ENCODE measurements at regions not wholly inside any gene's neighbourhood (a gene's known extent, or its start where the extent isn't known, plus 50 kb on each side); places are given as distances from the start of the nearest gene placed in this dataset.

- no peak for DNase-seq (ENCODE audit: low read depth in 2 of 3, low spot score in 1 of 3)
Observed at GRCh38 chr7:79723833-79724618, 270.6 kb upstream of the MAGI2 start.

- DNase-seq (ENCODE audit: low read depth in 2 of 3, low spot score in 1 of 3) = no peak
Observed at GRCh38 chr7:79722217-79722616, 268.8 kb upstream of the MAGI2 start.

- no peak for DNase-seq (ENCODE audit: low read depth in 2 of 3, low spot score in 1 of 3)
Observed at GRCh38 chr7:79719216-79719615, 265.7 kb upstream of the MAGI2 start.

- DNase-seq (ENCODE audit: low read depth in 2 of 3, low spot score in 1 of 3) = no peak
Observed at GRCh38 chr7:79716329-79716728, 262.9 kb upstream of the MAGI2 start.

GRCh38 chr7:79714081-79714480 is 260.6 kb upstream of the MAGI2 start:
- no peak for DNase-seq (ENCODE audit: low read depth in 2 of 3, low spot score in 1 of 3)

GRCh38 chr7:79713276-79713675 is 259.8 kb upstream of the MAGI2 start:
- no peak for DNase-seq (ENCODE audit: low read depth in 2 of 3, low spot score in 1 of 3)

- DNase-seq (ENCODE audit: low read depth in 2 of 3, low spot score in 1 of 3) = no peak
Observed at GRCh38 chr7:79711660-79712059, 258.2 kb upstream of the MAGI2 start.

- no peak for DNase-seq (ENCODE audit: low read depth in 2 of 3, low spot score in 1 of 3)
Observed at GRCh38 chr7:79709574-79710409, 256.3 kb upstream of the MAGI2 start.

- DNase-seq (ENCODE audit: low read depth in 2 of 3, low spot score in 1 of 3) = no peak
Observed at GRCh38 chr7:79702116-79702515, 248.6 kb upstream of the MAGI2 start.

- DNase-seq (ENCODE audit: low read depth in 2 of 3, low spot score in 1 of 3) = no peak
Observed at GRCh38 chr7:79692015-79692414, 238.5 kb upstream of the MAGI2 start.

- no peak for DNase-seq (ENCODE audit: low read depth in 2 of 3, low spot score in 1 of 3)
Observed at GRCh38 chr7:79691074-79691473, 237.6 kb upstream of the MAGI2 start.

- DNase-seq (ENCODE audit: low read depth in 2 of 3, low spot score in 1 of 3) = no peak
Observed at GRCh38 chr7:79684384-79684783, 230.9 kb upstream of the MAGI2 start.

GRCh38 chr7:79683916-79684315 is 230.4 kb upstream of the MAGI2 start:
- no peak for DNase-seq (ENCODE audit: low read depth in 2 of 3, low spot score in 1 of 3)

GRCh38 chr7:79683185-79683890 is 229.9 kb upstream of the MAGI2 start:
- DNase-seq (ENCODE audit: low read depth in 2 of 3, low spot score in 1 of 3) = no peak

GRCh38 chr7:79681454-79681853 is 228.0 kb upstream of the MAGI2 start:
- DNase-seq (ENCODE audit: low read depth in 2 of 3, low spot score in 1 of 3) = no peak

GRCh38 chr7:79673969-79674368 is 220.5 kb upstream of the MAGI2 start:
- DNase-seq (ENCODE audit: low read depth in 2 of 3, low spot score in 1 of 3) = no peak

GRCh38 chr7:79673421-79673820 is 220.0 kb upstream of the MAGI2 start:
- no peak for DNase-seq (ENCODE audit: low read depth in 2 of 3, low spot score in 1 of 3)

- no peak for DNase-seq (ENCODE audit: low read depth in 2 of 3, low spot score in 1 of 3)
Observed at GRCh38 chr7:79668292-79668691, 214.8 kb upstream of the MAGI2 start.

- DNase-seq (ENCODE audit: low read depth in 2 of 3, low spot score in 1 of 3) = no peak
Observed at GRCh38 chr7:79666472-79666871, 213.0 kb upstream of the MAGI2 start.

GRCh38 chr7:79664884-79665676 is 211.6 kb upstream of the MAGI2 start:
- no peak for DNase-seq (ENCODE audit: low read depth in 2 of 3, low spot score in 1 of 3)

GRCh38 chr7:79658304-79658703 is 204.8 kb upstream of the MAGI2 start:
- DNase-seq (ENCODE audit: low read depth in 2 of 3, low spot score in 1 of 3) = no peak
